Osteocyte (in vitro differentiated cells): ENCODE measurements at regions not wholly inside any gene's neighbourhood (a gene's known extent, or its start where the extent isn't known, plus 50 kb on each side); places are given as distances from the start of the nearest gene placed in this dataset.

Experiments used
- DNase-seq: peaks from one replicate; pipeline ENCODE4 v3.0.0; 2021; ENCODE audit warnings: mixed read lengths; ENCODE audit not compliant: unreplicated experiment; ENCODE audit errors: extremely low spot score
- H3K27ac Mint-ChIP-seq: one replicate; pipeline ENCODE4 v1.8.0; 2021; ENCODE audit warnings: mild to moderate bottlenecking, mixed read lengths; ENCODE audit not compliant: unreplicated experiment
- H3K27me3 Mint-ChIP-seq: one replicate; pipeline ENCODE4 v1.8.0; 2021; ENCODE audit warnings: mixed read lengths; ENCODE audit not compliant: unreplicated experiment
- H3K36me3 Mint-ChIP-seq: one replicate; pipeline ENCODE4 v1.8.0; 2021; ENCODE audit warnings: mixed read lengths; ENCODE audit not compliant: unreplicated experiment
- H3K4me1 Mint-ChIP-seq: one replicate; pipeline ENCODE4 v1.8.0; 2021; ENCODE audit warnings: mixed read lengths; ENCODE audit not compliant: unreplicated experiment
- H3K4me3 Mint-ChIP-seq: one replicate; pipeline ENCODE4 v1.8.0; 2021; ENCODE audit warnings: mild to moderate bottlenecking, moderate library complexity, mixed read lengths; ENCODE audit not compliant: unreplicated experiment
- H3K9me3 Mint-ChIP-seq: one replicate; pipeline ENCODE4 v1.8.0; 2021; ENCODE audit warnings: mixed read lengths; ENCODE audit not compliant: unreplicated experiment
- CTCF ChIP-seq: fragments of 200-600 bp; sonication (generic); IDR thresholded peaks from 2 replicates; pipeline ENCODE4 v1.5.0; 2021; ENCODE audit warnings: antibody characterized with exemption, mild to moderate bottlenecking, moderate library complexity

- Mint-ChIP-seq H3K27me3 (no peaks in the 10 kb centered on the region), H3K36me3 (no peaks in the 10 kb centered on the region)
Observed at GRCh38 chr3:148093753-148094152, 604.0 kb upstream of the AGTR1 start.

GRCh38 chr3:148095962-148096361 lies 601.7 kb upstream of the AGTR1 start:
- DNase-seq = no peak
- TF ChIP-seq CTCF = no peak
- Mint-ChIP-seq H3K9me3 (no peaks in the 10 kb centered on the region), H3K4me1 (peaks cover 10% of the 10 kb centered on the region), H3K36me3 (no peaks in the 10 kb centered on the region), H3K27ac (no peak overlapping the region), H3K27me3 (no peaks in the 10 kb centered on the region), H3K4me3 (no peak overlapping the region)

More at GRCh38 chr3:148093753-148094152, 604.0 kb upstream of the AGTR1 start:
- Mint-ChIP-seq H3K9me3 (no peaks in the 10 kb centered on the region), H3K4me1 (peaks cover 6% of the 10 kb centered on the region), H3K4me3 (no peak overlapping the region), H3K27ac (no peak overlapping the region)
- no peak for TF ChIP-seq CTCF
- no peak for DNase-seq

- no peaks in the 10 kb centered on the region for H3K36me3 Mint-ChIP-seq
- no peak for DNase-seq
- peaks cover 28% of the 10 kb centered on the region for H3K4me1 Mint-ChIP-seq
Observed at GRCh38 chr3:148100476-148100875, 597.2 kb upstream of the AGTR1 start.

GRCh38 chr3:148101061-148101460 lies 596.6 kb upstream of the AGTR1 start:
- DNase-seq = no peak
- Mint-ChIP-seq H3K9me3 (no peaks in the 10 kb centered on the region), H3K4me3 (no peak overlapping the region), H3K27ac (peak overlapping the region; percentile 56), H3K27me3 (no peaks in the 10 kb centered on the region), H3K4me1 (peaks cover 28% of the 10 kb centered on the region), H3K36me3 (no peaks in the 10 kb centered on the region)
- TF ChIP-seq CTCF = no peak

More at GRCh38 chr3:148100476-148100875, 597.2 kb upstream of the AGTR1 start:
- peak overlapping the region; percentile 56 for H3K27ac Mint-ChIP-seq
- no peak overlapping the region for H3K4me3 Mint-ChIP-seq
- H3K27me3 Mint-ChIP-seq = no peaks in the 10 kb centered on the region
- H3K9me3 Mint-ChIP-seq = no peaks in the 10 kb centered on the region
- no peak for TF ChIP-seq CTCF

GRCh38 chr3:148102156-148102555 lies 595.5 kb upstream of the AGTR1 start:
- no peak for DNase-seq

More at GRCh38 chr3:148102156-148102555, 595.5 kb upstream of the AGTR1 start:
- no peak overlapping the region for H3K27ac Mint-ChIP-seq
- no peak for TF ChIP-seq CTCF
- H3K27me3 Mint-ChIP-seq = no peaks in the 10 kb centered on the region
- H3K36me3 Mint-ChIP-seq = no peaks in the 10 kb centered on the region
- H3K4me3 Mint-ChIP-seq = no peak overlapping the region
- no peaks in the 10 kb centered on the region for H3K9me3 Mint-ChIP-seq
- peaks cover 28% of the 10 kb centered on the region for H3K4me1 Mint-ChIP-seq
